ENCODE measurements at regions not wholly inside any gene's neighbourhood (a gene's known extent, or its start where the extent isn't known, plus 50 kb on each side); places are given as distances from the start of the nearest gene placed in this dataset.

DNA sequence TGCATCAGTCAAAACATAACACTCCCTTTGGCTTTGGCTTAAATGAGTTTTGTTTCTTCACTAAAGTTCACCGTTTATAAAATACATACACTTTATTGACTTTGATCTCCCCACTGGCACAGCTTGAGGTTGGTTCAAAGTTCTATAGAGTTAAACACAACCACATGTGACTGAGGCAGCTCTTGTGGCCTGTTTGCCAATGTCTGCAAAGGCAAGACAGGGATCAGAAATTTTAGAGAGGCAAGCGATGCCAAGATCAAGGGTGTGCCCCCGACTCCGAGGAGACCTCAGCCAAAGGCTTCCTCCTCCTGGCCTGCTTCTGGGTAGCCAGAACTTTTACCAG lies 129.8 kb upstream of the JCAD start:
- ChIA-PET RAD21 (ENCODE audit: unreplicated experiment) (no interaction called here), CTCF (no interaction called here), POLR2A (no interaction called here), SMC1A (ENCODE audit: uncharacterized antibody, unreplicated experiment) (no interaction called here)
- Histone ChIP-seq H3K9ac (ENCODE audit: control insufficient read depth, insufficient read depth, low read length) (no peak overlapping the region), H3K4me1 (ENCODE audit: control insufficient read depth, insufficient read depth, low read length) (no peaks in the 10 kb centered on the region), H3K4me2 (ENCODE audit: control insufficient read depth, insufficient read depth) (no peak overlapping the region), H3K9me3 (replicated peaks; ENCODE audit: control insufficient read depth, insufficient read depth, low read length) (peaks cover 2% of the 10 kb centered on the region; the same call in 1 of the 3 replicates), H3K4me3 (no peak overlapping the region), H3K27me3 (replicated peaks in 1 of 2; ENCODE audit: control insufficient read depth in 2 of 2, insufficient read depth in 2 of 2, low read length in 1 of 2) (no peaks in the 10 kb centered on the region), H4K20me1 (ENCODE audit: control insufficient read depth, insufficient read depth) (no peaks in the 10 kb centered on the region), H3K79me2 (ENCODE audit: control insufficient read depth, insufficient read depth, low read length) (no peaks in the 10 kb centered on the region), H3K27ac (ENCODE audit: control insufficient read depth, insufficient read depth) (no peak overlapping the region), H2AFZ (ENCODE audit: control insufficient read depth, low read depth, low read length) (no peak overlapping the region), H3K36me3 (ENCODE audit: control insufficient read depth in 2 of 2, insufficient read depth in 2 of 2, low read length in 1 of 2) (no peaks in the 10 kb centered on the region)
- DNase-seq (ENCODE audit: low read depth, low spot score) (no peak), ATAC-seq (no peak), FAIRE-seq (no peak)
- BruUV-seq (replicated peaks), result no TSS peak
- intact Hi-C loops (cut with micrococcal nuclease; ENCODE audit: unreplicated experiment) (no loop called here), in situ Hi-C loops (cut with MboI) (no loop called here)
- TF ChIP-seq, protein P1, sequence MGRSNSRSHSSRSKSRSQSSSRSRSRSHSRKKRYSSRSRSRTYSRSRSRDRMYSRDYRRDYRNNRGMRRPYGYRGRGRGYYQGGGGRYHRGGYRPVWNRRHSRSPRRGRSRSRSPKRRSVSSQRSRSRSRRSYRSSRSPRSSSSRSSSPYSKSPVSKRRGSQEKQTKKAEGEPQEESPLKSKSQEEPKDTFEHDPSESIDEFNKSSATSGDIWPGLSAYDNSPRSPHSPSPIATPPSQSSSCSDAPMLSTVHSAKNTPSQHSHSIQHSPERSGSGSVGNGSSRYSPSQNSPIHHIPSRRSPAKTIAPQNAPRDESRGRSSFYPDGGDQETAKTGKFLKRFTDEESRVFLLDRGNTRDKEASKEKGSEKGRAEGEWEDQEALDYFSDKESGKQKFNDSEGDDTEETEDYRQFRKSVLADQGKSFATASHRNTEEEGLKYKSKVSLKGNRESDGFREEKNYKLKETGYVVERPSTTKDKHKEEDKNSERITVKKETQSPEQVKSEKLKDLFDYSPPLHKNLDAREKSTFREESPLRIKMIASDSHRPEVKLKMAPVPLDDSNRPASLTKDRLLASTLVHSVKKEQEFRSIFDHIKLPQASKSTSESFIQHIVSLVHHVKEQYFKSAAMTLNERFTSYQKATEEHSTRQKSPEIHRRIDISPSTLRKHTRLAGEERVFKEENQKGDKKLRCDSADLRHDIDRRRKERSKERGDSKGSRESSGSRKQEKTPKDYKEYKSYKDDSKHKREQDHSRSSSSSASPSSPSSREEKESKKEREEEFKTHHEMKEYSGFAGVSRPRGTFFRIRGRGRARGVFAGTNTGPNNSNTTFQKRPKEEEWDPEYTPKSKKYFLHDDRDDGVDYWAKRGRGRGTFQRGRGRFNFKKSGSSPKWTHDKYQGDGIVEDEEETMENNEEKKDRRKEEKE (IDR thresholded peaks at IDR 0.05), result no peak
- 50% methylated on average over 4 of the region's 4 CpGs for WGBS (ENCODE audit: insufficient coverage, insufficient replicate concordance, low lambda C conversion rate, missing lambda C conversion rate)

DNA sequence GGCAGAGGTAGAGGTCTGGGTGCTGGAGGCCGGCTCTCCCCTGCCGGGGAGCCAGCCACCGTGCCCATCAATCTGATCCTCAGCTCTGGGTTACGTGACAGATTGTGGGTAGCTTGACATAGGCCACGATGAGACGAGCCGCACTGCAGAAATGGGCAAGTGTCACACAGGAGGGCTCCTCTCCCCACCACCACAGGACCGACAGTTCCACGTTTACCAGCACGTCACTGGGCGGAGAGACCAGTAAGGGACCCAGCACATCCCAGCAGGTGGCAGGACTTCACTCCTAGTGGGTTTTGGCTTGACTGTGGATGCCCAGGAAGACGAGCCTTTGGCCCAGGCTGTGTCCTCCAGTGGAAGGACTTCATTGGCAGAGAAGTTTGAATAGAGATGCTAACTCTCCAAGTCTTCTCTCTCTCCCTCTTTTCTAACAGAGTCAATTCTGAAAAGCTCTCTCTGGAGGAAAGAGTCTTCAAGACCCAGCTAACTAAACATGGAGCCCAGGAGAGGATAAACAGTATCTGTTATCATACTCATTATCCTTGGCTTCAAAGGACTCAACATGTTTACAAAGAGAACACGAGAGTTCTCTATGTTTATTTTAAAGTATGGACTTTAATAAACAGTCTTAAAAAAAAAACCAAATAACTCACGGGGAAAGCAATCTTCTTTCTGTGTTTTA lies 129.3 kb upstream of the JCAD start:
- Histone ChIP-seq H3K4me1 (ENCODE audit: control insufficient read depth, insufficient read depth, low read length) (no peaks in the 10 kb centered on the region), H3K27me3 (replicated peaks in 1 of 2; ENCODE audit: control insufficient read depth in 2 of 2, insufficient read depth in 2 of 2, low read length in 1 of 2) (no peaks in the 10 kb centered on the region), H3K36me3 (ENCODE audit: control insufficient read depth in 2 of 2, insufficient read depth in 2 of 2, low read length in 1 of 2) (no peaks in the 10 kb centered on the region), H3K9me3 (replicated peaks; ENCODE audit: control insufficient read depth, insufficient read depth, low read length) (no peaks in the 10 kb centered on the region; the same call in 2 of the 3 replicates), H2AFZ (ENCODE audit: control insufficient read depth, low read depth, low read length) (no peak overlapping the region), H3K9ac (ENCODE audit: control insufficient read depth, insufficient read depth, low read length) (no peak overlapping the region), H3K4me3 (no peak overlapping the region), H3K27ac (ENCODE audit: control insufficient read depth, insufficient read depth) (no peak overlapping the region), H4K20me1 (ENCODE audit: control insufficient read depth, insufficient read depth) (0 out of 2 replicates have a peak, but pooled peaks cover 3% of the 10 kb centered on the region), H3K79me2 (ENCODE audit: control insufficient read depth, insufficient read depth, low read length) (no peaks in the 10 kb centered on the region), H3K4me2 (ENCODE audit: control insufficient read depth, insufficient read depth) (no peak overlapping the region)
- RAD21 ChIA-PET (ENCODE audit: unreplicated experiment), result no interaction called here
- CTCF ChIA-PET, result no interaction called here
- POLR2A ChIA-PET, result no interaction called here
- DNase-seq (ENCODE audit: low read depth, low spot score), result no peak
- intact Hi-C loops (cut with micrococcal nuclease; ENCODE audit: unreplicated experiment) (no loop called here), in situ Hi-C loops (cut with MboI) (no loop called here)
- TF ChIP-seq CHD2 (IDR thresholded peaks at IDR 0.05; ENCODE audit: borderline replicate concordance, low read depth, low read length) (no peak), MYC (IDR thresholded peaks at IDR 0.05; ENCODE audit: insufficient read depth, insufficient read length, insufficient replicate concordance, low read length, severe bottlenecking) (no peak), JUNB (IDR thresholded peaks at IDR 0.05) (no peak), DPF2 (IDR thresholded peaks at IDR 0.05) (no peak)
- TF ChIP-seq, protein P2, sequence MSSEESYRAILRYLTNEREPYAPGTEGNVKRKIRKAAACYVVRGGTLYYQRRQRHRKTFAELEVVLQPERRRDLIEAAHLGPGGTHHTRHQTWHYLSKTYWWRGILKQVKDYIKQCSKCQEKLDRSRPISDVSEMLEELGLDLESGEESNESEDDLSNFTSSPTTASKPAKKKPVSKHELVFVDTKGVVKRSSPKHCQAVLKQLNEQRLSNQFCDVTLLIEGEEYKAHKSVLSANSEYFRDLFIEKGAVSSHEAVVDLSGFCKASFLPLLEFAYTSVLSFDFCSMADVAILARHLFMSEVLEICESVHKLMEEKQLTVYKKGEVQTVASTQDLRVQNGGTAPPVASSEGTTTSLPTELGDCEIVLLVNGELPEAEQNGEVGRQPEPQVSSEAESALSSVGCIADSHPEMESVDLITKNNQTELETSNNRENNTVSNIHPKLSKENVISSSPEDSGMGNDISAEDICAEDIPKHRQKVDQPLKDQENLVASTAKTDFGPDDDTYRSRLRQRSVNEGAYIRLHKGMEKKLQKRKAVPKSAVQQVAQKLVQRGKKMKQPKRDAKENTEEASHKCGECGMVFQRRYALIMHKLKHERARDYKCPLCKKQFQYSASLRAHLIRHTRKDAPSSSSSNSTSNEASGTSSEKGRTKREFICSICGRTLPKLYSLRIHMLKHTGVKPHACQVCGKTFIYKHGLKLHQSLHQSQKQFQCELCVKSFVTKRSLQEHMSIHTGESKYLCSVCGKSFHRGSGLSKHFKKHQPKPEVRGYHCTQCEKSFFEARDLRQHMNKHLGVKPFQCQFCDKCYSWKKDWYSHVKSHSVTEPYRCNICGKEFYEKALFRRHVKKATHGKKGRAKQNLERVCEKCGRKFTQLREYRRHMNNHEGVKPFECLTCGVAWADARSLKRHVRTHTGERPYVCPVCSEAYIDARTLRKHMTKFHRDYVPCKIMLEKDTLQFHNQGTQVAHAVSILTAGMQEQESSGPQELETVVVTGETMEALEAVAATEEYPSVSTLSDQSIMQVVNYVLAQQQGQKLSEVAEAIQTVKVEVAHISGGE (CRISPR knock-in tag; IDR thresholded peaks at IDR 0.05), result no peak
- 61% methylated on average over 14 of the region's 14 CpGs for WGBS (ENCODE audit: insufficient coverage, insufficient replicate concordance, low lambda C conversion rate, missing lambda C conversion rate)
- ATAC-seq, result no peak
- SMC1A ChIA-PET (ENCODE audit: uncharacterized antibody, unreplicated experiment), result no interaction called here
- no peak for FAIRE-seq
- no TSS peak for BruUV-seq (replicated peaks)

Data from GM12878 (cell line).